ENCODE measurements at regions not wholly inside any gene's neighbourhood (a gene's known extent, or its start where the extent isn't known, plus 50 kb on each side); places are given as distances from the start of the nearest gene placed in this dataset.

GRCh38 chr16:59973966-59974365, 1239.8 kb upstream of the GOT2 start:
- TF ChIP-seq TAF1 (IDR thresholded peaks at IDR 0.05; ENCODE audit: low read depth) (no peak), YY1 (IDR thresholded peaks at IDR 0.05; ENCODE audit: low read depth) (no peak), TCF12 (IDR thresholded peaks at IDR 0.05; ENCODE audit: low read depth) (no peak), ZBTB7A (IDR thresholded peaks at IDR 0.05; ENCODE audit: low read depth) (no peak), RAD21 (IDR thresholded peaks at IDR 0.05; ENCODE audit: low read depth) (no peak), CEBPB (IDR thresholded peaks at IDR 0.05) (no peak), NFIC (IDR thresholded peaks at IDR 0.05) (no peak), CREB1 (IDR thresholded peaks at IDR 0.05; ENCODE audit: low read depth) (no peak), EGR1 (IDR thresholded peaks at IDR 0.05) (no peak), FOXM1 (IDR thresholded peaks at IDR 0.05; ENCODE audit: borderline replicate concordance, low read depth) (no peak), EP300 (IDR thresholded peaks at IDR 0.05; ENCODE audit: borderline replicate concordance) (no peak), TEAD4 (IDR thresholded peaks at IDR 0.05) (no peak)
- TF ChIP-seq, protein P1, sequence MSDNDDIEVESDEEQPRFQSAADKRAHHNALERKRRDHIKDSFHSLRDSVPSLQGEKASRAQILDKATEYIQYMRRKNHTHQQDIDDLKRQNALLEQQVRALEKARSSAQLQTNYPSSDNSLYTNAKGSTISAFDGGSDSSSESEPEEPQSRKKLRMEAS (IDR thresholded peaks at IDR 0.05) = no peak
- TF ChIP-seq, protein P2, sequence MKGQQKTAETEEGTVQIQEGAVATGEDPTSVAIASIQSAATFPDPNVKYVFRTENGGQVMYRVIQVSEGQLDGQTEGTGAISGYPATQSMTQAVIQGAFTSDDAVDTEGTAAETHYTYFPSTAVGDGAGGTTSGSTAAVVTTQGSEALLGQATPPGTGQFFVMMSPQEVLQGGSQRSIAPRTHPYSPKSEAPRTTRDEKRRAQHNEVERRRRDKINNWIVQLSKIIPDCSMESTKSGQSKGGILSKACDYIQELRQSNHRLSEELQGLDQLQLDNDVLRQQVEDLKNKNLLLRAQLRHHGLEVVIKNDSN (IDR thresholded peaks at IDR 0.05) = no peak
- TF ChIP-seq, protein P3, sequence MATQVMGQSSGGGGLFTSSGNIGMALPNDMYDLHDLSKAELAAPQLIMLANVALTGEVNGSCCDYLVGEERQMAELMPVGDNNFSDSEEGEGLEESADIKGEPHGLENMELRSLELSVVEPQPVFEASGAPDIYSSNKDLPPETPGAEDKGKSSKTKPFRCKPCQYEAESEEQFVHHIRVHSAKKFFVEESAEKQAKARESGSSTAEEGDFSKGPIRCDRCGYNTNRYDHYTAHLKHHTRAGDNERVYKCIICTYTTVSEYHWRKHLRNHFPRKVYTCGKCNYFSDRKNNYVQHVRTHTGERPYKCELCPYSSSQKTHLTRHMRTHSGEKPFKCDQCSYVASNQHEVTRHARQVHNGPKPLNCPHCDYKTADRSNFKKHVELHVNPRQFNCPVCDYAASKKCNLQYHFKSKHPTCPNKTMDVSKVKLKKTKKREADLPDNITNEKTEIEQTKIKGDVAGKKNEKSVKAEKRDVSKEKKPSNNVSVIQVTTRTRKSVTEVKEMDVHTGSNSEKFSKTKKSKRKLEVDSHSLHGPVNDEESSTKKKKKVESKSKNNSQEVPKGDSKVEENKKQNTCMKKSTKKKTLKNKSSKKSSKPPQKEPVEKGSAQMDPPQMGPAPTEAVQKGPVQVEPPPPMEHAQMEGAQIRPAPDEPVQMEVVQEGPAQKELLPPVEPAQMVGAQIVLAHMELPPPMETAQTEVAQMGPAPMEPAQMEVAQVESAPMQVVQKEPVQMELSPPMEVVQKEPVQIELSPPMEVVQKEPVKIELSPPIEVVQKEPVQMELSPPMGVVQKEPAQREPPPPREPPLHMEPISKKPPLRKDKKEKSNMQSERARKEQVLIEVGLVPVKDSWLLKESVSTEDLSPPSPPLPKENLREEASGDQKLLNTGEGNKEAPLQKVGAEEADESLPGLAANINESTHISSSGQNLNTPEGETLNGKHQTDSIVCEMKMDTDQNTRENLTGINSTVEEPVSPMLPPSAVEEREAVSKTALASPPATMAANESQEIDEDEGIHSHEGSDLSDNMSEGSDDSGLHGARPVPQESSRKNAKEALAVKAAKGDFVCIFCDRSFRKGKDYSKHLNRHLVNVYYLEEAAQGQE (IDR thresholded peaks at IDR 0.05; ENCODE audit: low read depth) = no peak

- TF ChIP-seq, protein P3 (IDR thresholded peaks at IDR 0.05; ENCODE audit: low read depth) = no peak
- no peak for TF ChIP-seq NFIC (IDR thresholded peaks at IDR 0.05)
Measured at GRCh38 chr16:59971264-59971663, 1237.1 kb upstream of the GOT2 start.

DNA sequence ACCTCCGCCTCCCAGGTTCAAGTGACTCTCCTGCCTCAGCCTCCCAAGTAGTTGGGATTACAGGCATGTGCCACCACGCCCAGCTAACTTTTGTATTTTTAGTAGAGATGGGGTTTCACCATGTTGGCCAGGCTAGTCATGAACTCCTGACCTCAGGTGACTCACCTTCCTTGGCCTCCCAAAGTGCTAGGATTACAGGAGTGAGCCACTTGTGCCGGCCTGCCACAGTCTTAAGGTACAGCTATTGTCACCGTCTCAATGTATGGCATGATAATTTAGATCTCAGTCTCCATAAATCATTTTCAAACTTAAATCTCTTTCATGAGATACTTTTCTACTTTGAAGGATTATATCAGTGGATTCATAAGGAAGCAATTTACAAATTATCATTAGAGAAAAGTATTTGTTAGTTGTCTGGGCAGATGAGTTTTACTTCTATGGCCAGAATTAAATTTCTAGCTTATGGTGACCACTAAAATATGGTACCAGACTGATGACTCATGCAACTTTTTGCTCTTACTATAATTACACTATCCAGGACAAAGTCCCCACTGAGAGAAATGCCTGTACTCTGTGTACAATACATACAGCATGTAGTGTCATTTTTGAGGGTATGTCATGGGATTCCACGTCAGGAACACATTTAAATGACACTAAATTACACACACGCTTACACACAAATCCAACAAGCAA, 1230.3 kb upstream of the GOT2 start:
- TF ChIP-seq ZBTB7A (IDR thresholded peaks at IDR 0.05; ENCODE audit: low read depth) (no peak), RAD21 (IDR thresholded peaks at IDR 0.05; ENCODE audit: low read depth) (no peak), TCF12 (IDR thresholded peaks at IDR 0.05; ENCODE audit: low read depth) (no peak), TEAD4 (IDR thresholded peaks at IDR 0.05) (no peak), EGR1 (IDR thresholded peaks at IDR 0.05) (no peak), TAF1 (IDR thresholded peaks at IDR 0.05; ENCODE audit: low read depth) (no peak)

GRCh38 chr16:59959311-59959710, 1225.2 kb upstream of the GOT2 start:
- TF ChIP-seq, protein P1 (IDR thresholded peaks at IDR 0.05) = no peak
- TF ChIP-seq EP300 (IDR thresholded peaks at IDR 0.05; ENCODE audit: borderline replicate concordance) = no peak
- TF ChIP-seq, protein P2 (IDR thresholded peaks at IDR 0.05) = no peak
- TF ChIP-seq YY1 (IDR thresholded peaks at IDR 0.05; ENCODE audit: low read depth) = no peak
- TF ChIP-seq ZBTB7A (IDR thresholded peaks at IDR 0.05; ENCODE audit: low read depth) = no peak
- TF ChIP-seq CEBPB (IDR thresholded peaks at IDR 0.05) = no peak
- TF ChIP-seq EGR1 (IDR thresholded peaks at IDR 0.05) = no peak
- no peak for TF ChIP-seq FOXM1 (IDR thresholded peaks at IDR 0.05; ENCODE audit: borderline replicate concordance, low read depth)
- TF ChIP-seq RAD21 (IDR thresholded peaks at IDR 0.05; ENCODE audit: low read depth) = no peak
- TF ChIP-seq TAF1 (IDR thresholded peaks at IDR 0.05; ENCODE audit: low read depth) = no peak

DNA sequence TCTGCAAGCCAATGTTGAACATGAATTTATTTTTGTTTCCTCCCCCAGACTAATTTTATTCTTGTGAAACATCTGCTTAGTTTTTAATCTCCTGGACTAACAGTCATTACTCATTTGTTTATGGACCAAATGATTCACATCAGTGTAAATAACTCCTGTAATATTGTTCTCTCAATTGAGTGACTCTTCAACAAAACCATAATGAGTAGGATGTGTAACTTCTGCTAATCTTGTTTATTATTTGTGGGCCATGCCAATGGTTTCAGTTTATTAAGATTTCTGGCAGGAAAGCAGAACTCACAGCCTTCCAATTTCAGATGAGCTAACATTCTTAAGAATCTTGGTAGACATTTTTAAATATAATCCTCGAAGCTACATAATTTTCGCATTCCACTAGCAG, 1216.3 kb upstream of the GOT2 start:
- no peak for TF ChIP-seq TCF12 (IDR thresholded peaks at IDR 0.05; ENCODE audit: low read depth)
- TF ChIP-seq CEBPB (IDR thresholded peaks at IDR 0.05) = no peak
- no peak for TF ChIP-seq YY1 (IDR thresholded peaks at IDR 0.05; ENCODE audit: low read depth)
- TF ChIP-seq, protein P1 (IDR thresholded peaks at IDR 0.05) = no peak
- TF ChIP-seq EGR1 (IDR thresholded peaks at IDR 0.05) = no peak
- no peak for TF ChIP-seq EP300 (IDR thresholded peaks at IDR 0.05; ENCODE audit: borderline replicate concordance)
- no peak for TF ChIP-seq TEAD4 (IDR thresholded peaks at IDR 0.05)
- no peak for TF ChIP-seq ZBTB7A (IDR thresholded peaks at IDR 0.05; ENCODE audit: low read depth)
- TF ChIP-seq RAD21 (IDR thresholded peaks at IDR 0.05; ENCODE audit: low read depth) = no peak
- no peak for TF ChIP-seq CREB1 (IDR thresholded peaks at IDR 0.05; ENCODE audit: low read depth)
- no peak for TF ChIP-seq NFIC (IDR thresholded peaks at IDR 0.05)
- no peak for TF ChIP-seq TAF1 (IDR thresholded peaks at IDR 0.05; ENCODE audit: low read depth)
- TF ChIP-seq, protein P2 (IDR thresholded peaks at IDR 0.05) = no peak
- TF ChIP-seq, protein P3 (IDR thresholded peaks at IDR 0.05; ENCODE audit: low read depth) = no peak
- TF ChIP-seq FOXM1 (IDR thresholded peaks at IDR 0.05; ENCODE audit: borderline replicate concordance, low read depth) = no peak
